Globus pallidus (tissue), 1 donor: ENCODE measurements at regions not wholly inside any gene's neighbourhood (a gene's known extent, or its start where the extent isn't known, plus 50 kb on each side); places are given as distances from the start of the nearest gene placed in this dataset.
"Not testable (repeated sequence)": the region's sequence is repeated elsewhere in the genome, so short reads cannot be mapped to it uniquely, and the experiment has no call there.

ENCODE experiments used
- DNase-seq: peaks from one replicate; pipeline ENCODE4 v3.0.0-alpha.2; 2015; ENCODE audit warnings: low spot score

- no peak for DNase-seq
Measured at GRCh38 chr12:73964641-73965040, 573.0 kb upstream of the ATXN7L3B start.

GRCh38 chr12:73973486-73973885, 564.1 kb upstream of the ATXN7L3B start:
- DNase-seq: peak; percentile 14

- DNase-seq: no peak
Measured at GRCh38 chr12:73984552-73984951, 553.1 kb upstream of the ATXN7L3B start.

GRCh38 chr12:73991138-73991537, 546.5 kb upstream of the ATXN7L3B start:
- DNase-seq: no peak

GRCh38 chr12:73998894-73999293, 538.7 kb upstream of the ATXN7L3B start:
- DNase-seq: no peak

- DNase-seq: no peak
Measured at GRCh38 chr12:74015118-74015517, 522.5 kb upstream of the ATXN7L3B start.

- DNase-seq: not testable (repeated sequence)
Measured at GRCh38 chr12:74016324-74016723, 521.3 kb upstream of the ATXN7L3B start.

- no peak for DNase-seq
Measured at GRCh38 chr12:74018849-74019248, 518.8 kb upstream of the ATXN7L3B start.

- DNase-seq: peak; percentile 74
Measured at GRCh38 chr12:74021937-74022336, 515.7 kb upstream of the ATXN7L3B start.

GRCh38 chr12:74031045-74031444, 506.6 kb upstream of the ATXN7L3B start:
- no peak for DNase-seq

GRCh38 chr12:74033531-74033930, 504.1 kb upstream of the ATXN7L3B start:
- no peak for DNase-seq

GRCh38 chr12:74039138-74039537, 498.5 kb upstream of the ATXN7L3B start:
- not testable (repeated sequence) for DNase-seq

- DNase-seq: no peak
Measured at GRCh38 chr12:74043343-74043742, 494.3 kb upstream of the ATXN7L3B start.

GRCh38 chr12:74049348-74049747, 488.3 kb upstream of the ATXN7L3B start:
- DNase-seq: no peak

GRCh38 chr12:74051848-74052247, 485.8 kb upstream of the ATXN7L3B start:
- no peak for DNase-seq

GRCh38 chr12:74066476-74066875, 471.2 kb upstream of the ATXN7L3B start:
- no peak for DNase-seq

GRCh38 chr12:74071182-74071581, 466.5 kb upstream of the ATXN7L3B start:
- no peak for DNase-seq

- no peak for DNase-seq
Measured at GRCh38 chr12:74076918-74077317, 460.7 kb upstream of the ATXN7L3B start.

GRCh38 chr12:74105434-74105833, 432.2 kb upstream of the ATXN7L3B start:
- DNase-seq: no peak

GRCh38 chr12:74108729-74109128, 428.9 kb upstream of the ATXN7L3B start:
- DNase-seq: no peak

GRCh38 chr12:74111688-74112360, 425.8 kb upstream of the ATXN7L3B start:
- peak; percentile 60 for DNase-seq

- no peak for DNase-seq
Measured at GRCh38 chr12:74119811-74120362, 417.7 kb upstream of the ATXN7L3B start.

GRCh38 chr12:74120644-74121043, 417.0 kb upstream of the ATXN7L3B start:
- no peak for DNase-seq

- no peak for DNase-seq
Measured at GRCh38 chr12:74129702-74130101, 407.9 kb upstream of the ATXN7L3B start.
